CD4-positive, alpha-beta T cell treated with Interleukin-10 for 1 hour (primary cell): ENCODE measurements at regions not wholly inside any gene's neighbourhood (a gene's known extent, or its start where the extent isn't known, plus 50 kb on each side); places are given as distances from the start of the nearest gene placed in this dataset.

Experiments used
- DNase-seq: peaks from one replicate; pipeline ENCODE4 v3.0.0-alpha.2; 2020

DNA sequence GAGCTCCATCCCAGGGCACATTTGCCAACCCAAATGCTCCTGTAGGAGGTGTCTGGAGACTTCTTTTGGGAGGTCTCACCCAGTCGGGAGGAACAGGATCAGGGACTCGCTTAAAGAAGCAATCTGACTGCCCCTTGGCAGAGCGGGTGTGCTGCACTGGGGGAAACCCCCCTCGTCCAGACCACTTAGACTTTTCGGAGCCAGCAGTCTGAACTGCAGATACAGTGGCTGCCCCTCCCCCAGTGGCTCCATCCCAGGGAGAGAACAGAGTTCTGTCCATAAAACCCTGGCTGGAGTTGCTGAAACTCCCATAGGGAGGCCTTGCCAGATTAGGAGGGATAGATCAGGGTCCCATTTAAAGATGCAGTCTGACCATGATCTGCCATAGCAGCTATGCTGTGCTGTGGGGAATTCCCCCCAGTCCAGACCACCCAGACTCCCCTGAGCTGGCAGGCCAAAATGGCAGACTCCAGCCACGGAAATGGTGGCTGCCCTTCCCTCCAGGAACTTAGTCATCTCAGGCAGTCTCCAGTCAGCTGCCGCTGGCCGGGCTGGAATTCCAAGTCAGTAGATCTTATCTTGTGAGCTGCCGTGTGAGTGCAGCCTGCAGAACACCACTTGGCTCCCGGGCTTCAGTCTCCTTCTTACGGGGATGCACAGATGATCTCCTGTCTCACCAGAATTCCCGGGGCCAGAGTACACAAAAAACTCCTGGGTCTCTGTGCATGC, 278.1 kb upstream of the SASH1 start:
- no peak for DNase-seq

DNA sequence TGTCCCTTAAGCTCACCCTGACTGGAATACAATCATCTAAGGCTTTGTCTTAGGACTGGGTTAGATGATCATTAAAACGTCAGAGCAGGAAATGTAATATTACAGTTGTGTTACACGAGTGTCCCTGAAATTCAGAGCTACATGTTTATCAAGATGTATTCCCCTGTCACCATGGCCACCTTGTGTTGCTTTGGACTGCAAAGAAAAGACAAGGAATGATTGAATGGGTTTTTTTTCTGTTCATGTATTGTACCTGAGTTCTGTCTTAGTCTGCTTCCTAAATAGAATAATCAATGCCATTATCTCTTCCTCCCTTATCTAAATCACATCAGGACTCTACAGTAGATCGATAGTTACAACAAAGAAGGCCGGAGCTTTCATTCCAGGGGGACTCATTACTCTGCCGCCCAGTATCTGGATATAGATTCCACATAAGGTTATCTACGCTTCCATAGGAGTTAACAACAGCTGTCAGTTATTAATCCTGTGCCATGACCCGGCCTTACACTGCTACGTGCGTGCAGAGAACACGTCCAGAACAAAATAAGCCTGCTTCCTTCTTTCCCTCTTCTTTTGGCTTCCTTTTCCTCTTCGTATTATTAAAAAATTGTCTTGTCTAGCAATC, 274.1 kb upstream of the SASH1 start:
- no peak for DNase-seq

DNA sequence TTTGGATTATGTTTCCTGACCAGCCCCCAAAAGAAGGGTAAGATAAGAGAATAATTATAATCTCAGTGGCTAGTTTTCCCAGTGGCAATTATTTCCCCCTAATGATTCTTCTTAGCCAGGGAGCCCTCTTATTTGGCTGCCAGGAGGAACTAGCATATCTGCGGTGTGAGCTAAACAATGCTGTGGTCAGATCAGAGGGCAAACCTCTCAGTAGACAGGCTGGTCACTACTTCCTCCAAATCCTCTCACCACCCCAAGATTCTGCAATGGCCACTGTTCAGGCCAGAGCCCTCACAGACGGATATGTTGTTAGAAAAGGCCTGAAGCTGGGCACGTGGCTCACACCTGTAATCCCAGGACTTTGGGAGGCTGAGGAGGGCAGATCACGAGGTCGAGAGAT, 273.4 kb upstream of the SASH1 start:
- no peak for DNase-seq

DNA sequence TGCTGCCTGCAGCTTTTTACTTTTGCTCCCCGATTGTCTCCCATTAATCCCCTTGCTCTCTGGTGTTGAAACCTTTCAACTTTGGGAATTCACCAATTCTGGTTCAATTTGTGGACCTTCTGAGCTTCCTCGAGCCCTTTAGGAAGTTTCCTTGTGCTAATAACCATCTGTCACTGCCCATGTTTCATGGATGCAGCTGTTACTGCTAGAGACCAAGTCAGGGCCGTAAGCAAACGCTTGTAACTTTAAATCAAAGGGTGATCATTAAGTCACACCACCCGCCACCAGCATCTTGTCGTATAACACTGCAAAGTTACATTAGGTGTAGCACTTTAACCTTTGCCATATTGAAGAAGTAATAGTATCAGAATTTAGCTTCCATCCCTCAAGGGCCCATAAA, 268.3 kb upstream of the SASH1 start:
- no peak for DNase-seq

DNA sequence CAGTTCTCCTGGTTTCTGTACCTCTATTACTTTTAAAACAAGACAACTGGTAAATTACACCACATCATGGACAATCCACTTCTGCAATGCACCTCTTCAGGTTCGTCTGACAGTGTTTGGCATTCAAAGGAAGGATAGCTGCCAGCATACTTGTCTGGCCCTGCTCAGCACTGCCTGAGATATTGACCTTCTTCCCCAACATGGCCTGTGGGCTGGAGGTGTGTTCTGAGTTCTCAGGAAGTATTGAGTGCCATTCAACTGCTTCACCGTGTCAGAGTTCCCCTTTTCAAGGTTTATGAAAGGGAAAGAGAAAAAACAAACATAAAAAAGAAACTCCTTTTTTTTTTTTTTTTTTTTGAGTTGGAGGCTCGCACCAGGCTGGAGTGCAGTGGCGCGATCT, 267.9 kb upstream of the SASH1 start:
- DNase-seq = no peak

DNA sequence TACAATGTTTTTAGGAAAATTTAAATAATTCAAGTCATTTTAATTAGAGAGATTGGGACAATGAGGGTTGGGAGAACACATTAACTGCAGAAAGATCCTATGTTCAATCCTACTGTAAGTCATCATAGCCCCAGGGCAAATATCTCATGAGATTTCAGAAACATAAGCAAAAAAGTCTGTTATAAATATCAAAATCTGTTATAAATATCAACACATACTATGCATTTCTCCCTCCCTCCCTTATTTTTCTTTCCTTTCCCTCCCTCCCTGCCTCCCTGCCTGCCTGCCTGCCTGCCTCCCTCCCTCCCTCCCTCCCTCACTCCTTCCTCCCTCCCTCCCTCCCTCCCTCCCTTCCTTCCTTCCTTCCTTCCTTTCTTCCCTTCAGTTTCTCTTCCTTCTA, 267.3 kb upstream of the SASH1 start:
- no peak for DNase-seq

DNA sequence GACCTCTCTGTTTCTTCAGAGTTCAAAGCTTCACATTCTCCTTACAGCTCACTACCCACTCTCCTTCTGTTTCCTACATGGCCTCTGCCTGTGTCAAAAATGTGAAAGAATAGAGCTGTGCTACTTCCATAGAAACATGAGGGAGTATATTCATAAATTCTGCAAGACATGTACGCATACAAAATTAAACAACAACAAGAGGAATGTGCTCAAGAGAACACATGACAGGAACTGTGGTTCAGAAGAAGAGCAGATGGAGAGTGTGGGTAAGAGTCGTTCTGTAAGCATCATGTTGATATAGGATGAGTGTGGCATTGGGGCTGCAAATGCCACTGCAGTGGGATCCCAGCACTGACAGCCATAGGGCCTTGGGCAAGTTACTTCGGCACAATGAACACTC, 266.6 kb upstream of the SASH1 start:
- no peak for DNase-seq

DNA sequence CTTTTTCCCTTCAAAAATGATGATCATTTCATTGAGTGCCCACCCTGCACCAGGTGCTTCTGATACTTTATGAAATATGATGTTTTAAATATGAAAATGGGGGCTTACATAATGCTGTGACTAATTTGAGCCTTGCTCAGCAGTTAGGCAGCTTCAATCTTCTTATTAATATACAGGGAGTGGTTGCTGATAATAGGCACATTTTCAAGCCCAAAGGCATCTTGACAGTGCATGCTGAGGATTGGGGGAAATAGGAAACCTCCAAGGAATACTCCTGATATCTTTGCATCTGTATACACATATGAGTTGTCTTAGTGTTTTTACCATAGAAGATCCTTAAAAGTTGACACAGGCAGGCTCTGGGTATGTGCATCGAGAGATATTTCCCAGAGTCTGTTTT, 262.3 kb upstream of the SASH1 start:
- DNase-seq = no peak

DNA sequence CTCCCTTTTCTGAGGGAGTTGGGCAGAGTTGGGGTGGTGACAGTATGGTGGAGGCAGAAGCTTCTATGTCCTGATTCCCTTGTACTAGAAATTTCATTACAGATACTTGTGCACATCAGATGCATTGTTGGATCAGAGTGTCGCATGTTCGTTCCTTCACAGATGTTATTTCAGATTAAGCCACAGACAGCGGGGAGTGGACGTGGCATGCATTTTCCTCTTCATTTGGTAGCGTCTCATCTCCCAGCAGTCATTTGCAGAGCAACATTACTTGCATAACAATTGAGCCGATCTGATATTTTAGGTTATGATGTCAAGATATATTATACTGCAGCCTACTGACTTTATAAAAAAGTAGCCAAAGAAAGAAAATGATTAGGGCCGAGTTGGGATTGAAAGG, 261.6 kb upstream of the SASH1 start:
- DNase-seq = no peak

DNA sequence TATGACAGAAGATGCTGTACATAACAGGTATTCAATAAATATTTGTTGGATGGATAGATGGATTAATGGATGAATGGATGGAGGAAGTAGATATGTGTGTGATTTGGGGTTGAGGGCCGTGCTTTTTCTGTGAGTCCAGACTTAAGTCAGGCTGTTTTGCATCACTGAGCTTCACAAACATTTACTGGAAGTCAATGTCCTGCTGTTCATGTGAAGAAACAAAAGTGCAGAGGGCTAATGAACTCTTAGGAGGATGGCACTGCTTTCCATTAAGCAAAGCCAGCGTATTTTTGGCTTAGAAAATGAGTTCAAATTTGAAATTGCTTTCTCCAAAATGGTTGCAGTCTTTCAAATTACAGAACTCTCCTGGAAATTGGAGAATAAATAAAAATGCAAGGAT, 260.6 kb upstream of the SASH1 start:
- no peak for DNase-seq

DNA sequence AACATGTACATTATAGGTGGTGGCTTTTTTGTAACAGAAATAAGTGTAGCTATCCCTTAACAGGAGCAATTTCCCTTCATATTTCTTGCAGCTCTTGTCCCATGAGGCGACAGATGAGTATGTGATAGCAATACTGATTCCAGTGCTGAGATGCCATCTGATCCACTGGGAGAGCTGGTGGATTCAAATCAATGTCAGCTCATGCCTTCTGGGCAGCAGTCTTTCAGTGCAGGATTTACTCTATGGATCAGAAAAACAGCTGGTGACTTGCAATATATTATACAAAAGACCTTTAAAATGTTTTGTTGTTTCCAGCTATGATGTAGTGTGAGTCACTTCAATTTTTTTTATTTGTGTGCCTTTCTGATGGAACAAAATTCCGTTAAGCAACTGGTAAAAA, 259.9 kb upstream of the SASH1 start:
- DNase-seq = no peak

DNA sequence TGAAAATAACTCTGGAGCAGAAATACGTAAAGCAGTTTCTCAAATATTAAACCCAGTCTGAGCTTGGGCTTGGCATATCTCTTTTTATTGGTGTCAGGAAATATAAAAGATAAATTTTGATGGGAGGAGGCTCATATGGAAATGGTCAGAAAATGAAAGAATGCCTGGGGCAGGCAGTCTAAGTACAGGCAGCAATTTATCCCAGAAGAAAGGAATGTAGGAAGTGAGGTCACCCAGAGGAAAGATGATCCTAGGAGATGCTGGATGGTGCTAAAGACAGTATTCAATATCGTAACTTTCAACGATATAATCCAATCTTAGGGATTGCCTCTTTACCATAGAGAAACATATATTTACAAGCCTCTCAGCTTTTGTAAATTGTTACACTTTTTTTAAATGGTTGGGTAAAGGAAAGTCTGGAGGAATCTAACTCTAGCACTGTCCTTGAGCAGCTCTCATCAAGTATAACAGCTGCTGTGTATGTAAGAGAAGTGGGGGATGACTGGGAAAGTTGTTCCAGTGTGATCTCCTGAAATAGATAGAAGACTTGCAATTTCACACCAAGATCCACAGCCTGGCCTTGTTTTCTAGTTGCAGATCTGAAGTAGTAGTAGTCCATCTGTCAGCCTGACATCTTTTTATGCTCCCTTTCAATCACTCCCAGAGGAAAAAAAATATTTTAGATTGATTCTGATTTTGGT, 256.9 kb upstream of the SASH1 start:
- no peak for DNase-seq

DNA sequence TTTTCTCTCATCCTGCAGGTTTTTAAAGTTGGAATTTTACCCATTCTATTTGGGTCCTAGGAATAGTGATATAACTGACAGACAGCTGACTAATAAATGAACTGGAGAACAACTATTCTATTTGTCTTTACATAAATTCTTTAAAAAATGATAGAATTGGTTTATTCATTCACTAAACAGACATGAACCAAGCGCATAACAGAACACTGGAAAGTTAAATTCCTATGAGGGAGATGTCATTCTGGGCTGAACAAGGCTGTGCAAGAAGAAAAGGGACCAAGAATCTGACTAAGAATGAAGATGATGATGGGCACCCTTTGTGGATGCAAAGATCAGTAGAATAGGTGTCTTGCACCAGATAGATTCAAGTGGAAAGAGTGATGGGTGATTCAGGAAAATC, 256.3 kb upstream of the SASH1 start:
- no peak for DNase-seq

DNA sequence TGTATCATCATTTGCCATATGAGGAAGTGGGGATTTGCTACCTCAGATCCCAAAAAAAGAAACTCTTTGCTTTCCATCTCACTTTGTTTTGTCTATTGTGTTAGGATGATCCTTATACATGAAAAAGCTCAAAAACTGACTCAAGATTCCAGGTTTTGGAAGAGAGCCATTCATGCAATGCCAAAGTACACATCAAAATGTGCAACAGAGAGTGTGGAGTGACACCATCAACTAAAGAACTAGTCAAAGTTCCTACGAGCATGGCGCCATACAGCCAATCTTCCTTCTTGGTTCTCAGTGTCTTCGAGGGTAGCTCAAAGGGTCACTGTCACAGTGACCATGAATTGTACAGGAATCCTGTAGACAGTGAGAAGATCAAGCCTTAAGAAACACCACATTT, 255.8 kb upstream of the SASH1 start:
- no peak for DNase-seq

DNA sequence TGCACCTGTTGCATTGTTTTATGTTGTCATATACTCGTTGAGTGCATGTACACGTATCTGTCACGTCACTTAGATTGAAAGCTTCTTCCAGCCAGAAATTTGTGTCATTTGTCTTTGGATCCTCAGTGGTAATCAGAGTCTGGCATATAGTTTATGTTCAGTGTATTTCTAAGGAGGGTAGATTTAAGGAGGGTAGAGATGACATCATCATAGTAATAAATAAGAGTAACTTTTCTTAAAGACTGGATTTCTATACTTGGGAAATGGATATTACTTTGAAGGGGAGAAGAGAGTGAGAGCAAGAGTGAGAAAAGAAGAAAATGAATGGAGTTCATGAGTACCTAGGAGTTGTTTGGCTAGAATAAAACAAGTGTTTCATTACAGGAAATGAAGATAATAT, 255.0 kb upstream of the SASH1 start:
- DNase-seq = no peak

DNA sequence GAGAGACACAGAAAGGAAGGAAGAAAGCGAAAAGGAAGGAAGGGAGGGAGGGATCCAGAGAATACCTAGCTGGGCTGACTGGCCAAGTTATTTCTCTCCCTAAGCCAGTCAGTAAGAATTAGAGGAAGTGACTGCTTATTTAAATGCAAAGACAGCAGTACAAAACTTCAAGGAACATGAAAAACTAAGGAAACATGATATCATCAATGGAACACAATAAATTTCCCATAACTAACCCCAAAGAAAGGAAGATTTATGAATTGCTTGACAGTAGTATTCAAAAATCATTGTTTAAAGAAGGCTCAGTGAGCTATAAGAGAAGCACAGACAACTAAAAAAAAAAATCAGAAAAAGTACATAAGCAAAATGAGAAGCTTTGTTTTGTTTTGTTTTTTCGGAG, 252.3 kb upstream of the SASH1 start:
- no peak for DNase-seq

DNA sequence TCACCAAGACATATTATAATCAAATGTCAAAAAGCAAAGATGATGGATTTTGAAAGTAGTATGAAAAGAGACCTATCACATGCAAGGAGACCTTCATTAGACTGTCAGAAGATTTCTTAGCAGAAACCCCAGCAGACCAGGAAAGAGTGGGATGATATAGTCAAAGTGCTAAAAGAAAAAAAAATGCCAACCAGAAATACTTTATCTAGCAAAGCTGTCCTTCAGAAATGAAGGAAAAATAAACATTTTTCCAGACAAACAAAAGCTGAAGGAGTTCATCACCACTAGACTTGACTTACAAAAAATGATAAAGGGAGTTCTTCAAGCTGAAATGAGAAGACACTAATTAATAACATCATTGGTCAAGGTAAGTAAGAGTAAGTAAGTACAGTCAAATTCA, 251.2 kb upstream of the SASH1 start:
- DNase-seq = no peak

DNA sequence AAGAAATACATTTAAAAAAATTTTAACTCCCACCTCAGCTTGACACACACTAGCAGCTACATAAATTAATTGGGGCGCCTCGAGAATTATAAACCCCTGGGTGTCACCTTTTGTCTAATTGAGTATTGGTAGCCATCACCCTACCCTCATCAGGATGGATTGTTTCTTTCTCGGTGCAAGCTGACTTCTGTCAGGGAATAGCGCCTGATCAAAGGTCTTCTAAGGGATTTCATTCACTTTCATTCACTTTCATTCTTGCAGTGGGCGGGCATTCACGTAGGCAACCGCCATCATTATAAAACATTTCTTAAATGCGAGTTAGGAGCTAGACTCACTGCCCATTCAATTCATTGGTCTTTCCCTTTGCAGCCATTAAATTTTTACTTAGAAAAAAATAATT, 239.2 kb upstream of the SASH1 start:
- no peak for DNase-seq

DNA sequence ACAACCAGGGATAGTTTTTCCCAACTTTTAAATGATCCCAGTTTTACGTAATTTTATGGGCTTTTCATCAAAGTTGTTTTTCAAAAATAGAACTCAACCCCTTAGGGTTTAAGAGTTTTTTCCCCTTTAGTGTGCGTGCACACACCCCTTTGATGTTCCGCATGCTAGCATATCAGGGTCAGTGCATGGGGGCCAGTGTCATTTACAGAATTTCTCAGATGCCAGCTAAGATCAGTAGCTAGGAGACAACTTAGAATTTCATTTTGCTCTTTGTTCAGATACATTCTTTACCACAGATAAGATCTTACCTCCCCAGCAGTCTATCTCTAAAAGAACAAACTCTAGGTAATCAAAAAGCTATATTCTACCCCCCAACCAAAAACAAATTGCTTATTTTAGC, 238.5 kb upstream of the SASH1 start:
- no peak for DNase-seq

DNA sequence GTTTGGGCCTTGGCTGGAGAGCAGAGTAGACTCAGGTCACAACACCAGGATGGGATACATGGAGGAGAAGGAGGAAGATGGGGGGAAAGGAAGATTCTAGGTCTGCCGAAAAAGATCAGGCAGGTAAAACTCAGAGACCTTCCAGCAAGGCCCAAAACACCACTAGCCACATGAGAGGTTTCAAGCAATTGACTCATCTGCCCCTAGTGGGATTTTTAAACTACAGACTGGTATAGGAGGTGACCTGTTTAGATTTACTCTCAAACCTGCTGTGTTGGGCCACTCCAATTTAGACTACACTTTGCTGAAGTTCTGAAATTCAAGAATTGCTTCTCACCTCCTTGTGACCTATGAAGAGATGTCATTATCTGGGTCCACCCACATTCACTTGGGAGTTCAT, 236.9 kb upstream of the SASH1 start:
- no peak for DNase-seq

DNA sequence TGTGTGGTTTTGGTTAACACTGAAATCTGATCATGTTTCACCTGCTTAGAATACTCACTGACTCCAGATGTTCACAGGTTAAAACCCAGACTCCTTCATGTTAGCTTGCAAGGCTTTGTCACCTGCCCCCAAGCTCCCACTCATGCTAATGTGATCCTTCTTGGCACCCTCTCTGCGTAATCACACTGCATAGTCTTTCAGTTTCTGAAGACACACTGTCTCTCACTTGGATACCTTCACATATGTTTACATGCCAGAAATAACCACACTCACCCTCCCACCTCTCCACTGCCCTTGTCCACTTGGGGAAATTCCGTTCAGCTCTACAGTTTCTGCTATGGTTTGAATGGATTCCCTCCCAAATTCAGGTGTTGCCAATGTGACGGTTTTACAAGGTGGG, 234.7 kb upstream of the SASH1 start:
- DNase-seq = no peak

DNA sequence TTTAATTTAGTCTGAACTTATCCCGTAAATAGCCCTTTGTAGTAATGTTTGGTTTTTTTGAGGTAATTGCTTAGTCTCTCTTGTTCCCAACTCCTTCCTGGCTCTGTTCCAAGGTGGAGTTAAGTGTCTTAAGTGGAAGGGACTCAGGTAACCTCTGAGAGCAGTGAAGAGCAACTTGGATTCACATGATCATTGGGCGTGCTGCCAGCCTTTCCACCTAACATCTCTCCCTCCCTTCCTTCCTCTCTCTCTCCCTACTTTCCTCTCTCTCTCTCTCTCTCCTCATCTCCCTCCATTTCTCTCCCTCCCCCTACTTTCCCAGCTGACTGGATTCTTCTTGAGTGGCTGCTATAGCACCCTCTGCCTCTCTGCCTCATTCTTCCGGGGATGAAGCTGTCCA, 232.9 kb upstream of the SASH1 start:
- DNase-seq = no peak

DNA sequence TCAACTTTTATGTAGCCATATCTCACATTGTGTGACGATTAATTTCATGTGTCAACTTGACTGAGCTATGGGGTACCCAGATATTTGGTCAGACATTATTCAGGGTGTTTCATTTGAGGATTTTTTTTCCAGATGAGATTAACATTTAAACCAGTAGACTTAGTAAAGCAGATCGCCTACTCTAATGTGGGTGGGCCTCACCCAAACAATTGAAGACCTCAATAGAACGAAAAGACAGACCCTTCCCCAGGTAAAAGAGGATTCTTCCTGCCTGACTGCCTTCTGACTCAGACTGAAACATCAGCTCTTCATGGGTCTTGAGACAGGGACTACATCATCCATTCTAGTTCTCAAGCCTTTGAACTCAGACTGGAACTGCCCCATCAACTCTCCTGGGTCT, 231.7 kb upstream of the SASH1 start:
- DNase-seq = no peak

DNA sequence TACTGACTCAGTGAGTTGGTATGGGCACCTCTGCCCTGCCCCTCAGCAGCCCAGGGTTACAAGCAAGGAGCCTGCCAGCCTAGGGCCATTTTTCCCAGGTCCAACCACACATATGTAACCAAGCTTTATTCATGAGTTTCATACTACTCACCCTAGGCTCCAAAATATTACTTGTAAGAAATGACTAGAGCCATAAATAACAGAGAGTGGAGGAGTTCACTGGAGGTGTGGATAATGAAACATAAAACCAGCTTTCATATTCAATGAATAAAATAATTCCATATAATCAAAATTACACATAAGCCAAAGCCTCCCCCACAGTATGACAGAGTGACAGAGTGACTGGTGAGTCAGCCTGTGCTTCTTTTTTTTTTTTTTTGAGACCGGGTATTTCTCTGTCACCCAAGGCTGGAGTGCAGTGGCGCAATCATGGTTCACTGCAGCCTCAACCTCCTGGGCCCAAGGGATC, 229.8 kb upstream of the SASH1 start:
- no peak for DNase-seq

DNA sequence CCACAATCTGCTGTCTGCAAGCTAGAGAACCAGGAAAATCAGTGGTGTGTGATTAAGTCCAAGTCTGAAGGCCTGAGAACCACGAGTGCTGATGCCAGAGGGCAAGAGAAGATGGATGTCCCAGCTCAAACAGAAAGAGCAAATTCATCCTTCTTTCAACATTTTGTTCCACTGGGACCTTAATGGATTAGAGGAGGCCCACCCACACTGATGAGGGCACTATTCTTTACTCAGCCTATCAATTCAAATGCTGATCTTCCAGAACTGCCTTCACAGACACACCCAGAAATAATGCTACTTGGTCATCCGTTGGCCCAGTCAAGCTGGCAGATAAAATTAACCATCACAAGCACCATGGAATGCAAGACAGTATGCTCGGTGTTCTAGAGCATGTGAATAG, 226.6 kb upstream of the SASH1 start:
- no peak for DNase-seq
